ENCODE measurements at regions not wholly inside any gene's neighbourhood (a gene's known extent, or its start where the extent isn't known, plus 50 kb on each side); places are given as distances from the start of the nearest gene placed in this dataset.

DNA sequence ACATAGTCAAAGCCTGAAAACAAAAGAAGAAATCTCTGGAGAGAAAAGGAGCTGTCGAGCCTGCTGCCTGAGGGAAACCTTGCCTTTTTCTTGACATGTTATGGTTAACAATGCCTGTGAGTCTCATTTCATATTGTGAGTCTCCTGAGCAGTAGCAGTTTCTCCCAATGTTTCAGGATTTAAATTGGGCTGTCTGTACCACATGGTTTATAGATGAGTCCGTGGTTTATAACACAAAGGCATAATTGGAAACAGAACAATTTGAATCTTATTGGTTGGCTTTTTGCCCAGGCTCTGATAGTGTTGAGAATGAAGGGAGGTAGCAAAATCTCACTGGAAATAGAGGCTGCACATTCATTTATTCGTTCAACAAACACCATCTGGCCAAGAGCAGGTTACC, 540.9 kb downstream of the RAB38 start:
- TF ChIP-seq GATA2 (IDR thresholded peaks at IDR 0.05; ENCODE audit: low read depth, low read length): no peak
- no peak for TF ChIP-seq GATA3 (IDR thresholded peaks at IDR 0.05; ENCODE audit: low read depth, low read length)
